ENCODE measurements at regions not wholly inside any gene's neighbourhood (a gene's known extent, or its start where the extent isn't known, plus 50 kb on each side); places are given as distances from the start of the nearest gene placed in this dataset.

- H3K36me3 ChIP-seq (replicated peaks in 1 of 2), result no peaks in the 10 kb centered on the region
- H3K4me1 ChIP-seq (replicated peaks in 1 of 2), result peaks cover 4% of the 10 kb centered on the region in 2 donors
- no peak overlapping the region for H3K27ac ChIP-seq
- H3K27me3 ChIP-seq, result no peaks in the 10 kb centered on the region
- 27 to 31% (median 28%) methylated on average over 2 of the region's 2 CpGs for WGBS, 4 donors
- H3K4me3 ChIP-seq, result no peak overlapping the region
- no peak for TF ChIP-seq POLR2A (IDR thresholded peaks at IDR 0.05)
- no peak for TF ChIP-seq CTCF (IDR thresholded peaks at IDR 0.05)
- intact Hi-C loops (cut with DNase I), result no loop called here
- H3K9me3 ChIP-seq (replicated peaks in 1 of 3), result no peaks in the 10 kb centered on the region
- DNase-seq, result no peak
Measured at GRCh38 chr5:77853353-77853907, 77.3 kb upstream of the TBCA start.

DNA sequence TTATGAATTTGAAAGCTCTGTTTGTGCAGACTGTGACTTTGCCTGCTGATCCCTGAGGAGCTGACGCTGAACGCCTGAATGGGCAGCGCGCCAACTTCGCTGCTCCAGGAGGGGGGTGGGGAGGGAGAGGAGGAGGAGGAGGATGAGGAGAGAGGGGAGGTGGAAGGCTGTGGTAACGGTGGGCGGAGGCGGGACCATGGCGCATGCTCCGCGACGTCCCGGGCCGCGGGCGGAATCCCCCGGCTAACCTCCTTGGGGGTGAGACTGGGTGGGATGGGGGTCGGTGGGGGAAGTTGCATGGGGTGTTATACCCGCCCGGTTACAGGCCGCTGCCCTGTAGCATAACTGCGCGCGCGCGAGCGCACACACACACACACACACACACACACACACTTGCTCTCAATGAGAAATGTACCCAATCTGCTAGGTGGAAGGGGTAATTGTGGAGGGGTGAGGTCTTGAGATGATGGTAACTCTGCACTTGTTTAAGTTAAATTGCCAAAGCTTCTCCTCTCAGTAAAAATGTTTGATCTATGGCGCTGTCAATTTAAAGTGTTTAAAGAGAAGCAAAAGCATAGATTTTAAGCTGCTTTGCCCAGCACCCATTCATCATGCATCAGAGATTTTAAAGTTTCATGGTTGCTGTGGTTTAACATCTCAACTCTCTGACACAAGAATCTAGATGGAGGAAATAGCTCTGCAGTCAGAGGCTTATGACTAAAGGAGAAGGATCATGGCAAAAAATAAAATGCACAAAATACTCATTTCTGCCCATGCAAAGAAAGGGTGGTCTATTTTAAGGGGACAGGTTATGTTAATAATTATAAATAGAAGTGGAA, 76.6 kb upstream of the TBCA start:
- no peaks in the 10 kb centered on the region for H3K36me3 ChIP-seq (replicated peaks in 1 of 2)
- no peak for TF ChIP-seq CTCF (IDR thresholded peaks at IDR 0.05)
- intact Hi-C loops (cut with DNase I), result no loop called here
- peak overlapping the region in 1 of 5 donors; percentile 45 for H3K27ac ChIP-seq
- H3K4me1 ChIP-seq (replicated peaks in 1 of 2), result peaks cover 4% of the 10 kb centered on the region in 2 donors
- 1 to 3% (median 2%) methylated on average over 27 to 28 of the region's 28 CpGs for WGBS, 4 donors
- H3K27me3 ChIP-seq, result no peaks in the 10 kb centered on the region
- DNase-seq, result peak; percentile 53 to 80 (median 72)
- no peaks in the 10 kb centered on the region for H3K9me3 ChIP-seq (replicated peaks in 1 of 3)
- peak overlapping the region in 3 of 4 donors; percentile 2 to 85 (median 45) for H3K4me3 ChIP-seq

- peak overlapping the region; percentile 2 to 85 (median 34) for H3K4me3 ChIP-seq
- no peak for DNase-seq
- H3K4me1 ChIP-seq (replicated peaks in 1 of 2), result peaks cover 4% of the 10 kb centered on the region in 2 donors
- no peaks in the 10 kb centered on the region for H3K36me3 ChIP-seq (replicated peaks in 1 of 2)
- no peaks in the 10 kb centered on the region for H3K27me3 ChIP-seq
- WGBS, 4 donors, result 2 to 4% (median 3%) methylated on average over 12 to 13 of the region's 13 CpGs
- TF ChIP-seq CTCF (IDR thresholded peaks at IDR 0.05) (no peak), POLR2A (IDR thresholded peaks at IDR 0.05) (no peak)
- H3K9me3 ChIP-seq (replicated peaks in 1 of 3), result no peaks in the 10 kb centered on the region
- intact Hi-C loops (cut with DNase I), result no loop called here
- H3K27ac ChIP-seq, result peak overlapping the region in 2 of 5 donors; percentile 44 to 52
Measured at GRCh38 chr5:77852068-77852513, 76.0 kb upstream of the TBCA start.

- peak; percentile 37 to 59 (median 43) for DNase-seq
- Histone ChIP-seq H3K27me3 (no peaks in the 10 kb centered on the region), H3K27ac (peak overlapping the region in 3 of 5 donors; percentile 19 to 67 (median 52)), H3K4me1 (replicated peaks in 1 of 2) (peaks cover 4% of the 10 kb centered on the region in 2 donors), H3K9me3 (replicated peaks in 1 of 3) (no peaks in the 10 kb centered on the region), H3K36me3 (replicated peaks in 1 of 2) (no peaks in the 10 kb centered on the region), H3K4me3 (peak overlapping the region in 3 of 4 donors; percentile 22 to 85 (median 45))
- 6 to 27% (median 13%) methylated on average over 42 to 89 of the region's 89 CpGs for WGBS, 4 donors
- TF ChIP-seq CTCF (IDR thresholded peaks at IDR 0.05), result no peak
- peak in 1 of 2 donors; percentile 32 for TF ChIP-seq POLR2A (IDR thresholded peaks at IDR 0.05)
- intact Hi-C loops (cut with DNase I), result no loop called here
Measured at GRCh38 chr5:77851176-77852067, 75.3 kb upstream of the TBCA start.

All from adrenal gland (tissue), 9 donors.